ENCODE measurements at regions not wholly inside any gene's neighbourhood (a gene's known extent, or its start where the extent isn't known, plus 50 kb on each side); places are given as distances from the start of the nearest gene placed in this dataset.
"Not testable (repeated sequence)": the region's sequence is repeated elsewhere in the genome, so short reads cannot be mapped to it uniquely, and the experiment has no call there.

GRCh38 chr10:29733323-29733722 is 98.6 kb upstream of the SVIL start:
- H3K9me3 Mint-ChIP-seq = no peaks in the 10 kb centered on the region
- H3K27me3 Mint-ChIP-seq (ENCODE audit: low read depth) = peaks cover 20% of the 10 kb centered on the region
- DNase-seq (ENCODE audit: low spot score) = no peak
- H3K4me1 Mint-ChIP-seq (ENCODE audit: low read depth) = peaks cover 12% of the 10 kb centered on the region
- no peak overlapping the region for H3K4me3 Mint-ChIP-seq (ENCODE audit: low read depth)
- intact Hi-C loops (cut with micrococcal nuclease) = no loop called here
- H3K36me3 Mint-ChIP-seq (ENCODE audit: low read depth) = peaks cover 9% of the 10 kb centered on the region
- H3K27ac Mint-ChIP-seq = no peak overlapping the region

- Mint-ChIP-seq H3K36me3 (ENCODE audit: low read depth) (peaks cover 9% of the 10 kb centered on the region), H3K27ac (no peak overlapping the region), H3K4me3 (ENCODE audit: low read depth) (no peak overlapping the region), H3K4me1 (ENCODE audit: low read depth) (peaks cover 12% of the 10 kb centered on the region), H3K9me3 (no peaks in the 10 kb centered on the region), H3K27me3 (ENCODE audit: low read depth) (peaks cover 19% of the 10 kb centered on the region)
- intact Hi-C loops (cut with micrococcal nuclease) = no loop called here
- no peak for DNase-seq (ENCODE audit: low spot score)
Observed at GRCh38 chr10:29732918-29733317, 98.1 kb upstream of the SVIL start.

DNA sequence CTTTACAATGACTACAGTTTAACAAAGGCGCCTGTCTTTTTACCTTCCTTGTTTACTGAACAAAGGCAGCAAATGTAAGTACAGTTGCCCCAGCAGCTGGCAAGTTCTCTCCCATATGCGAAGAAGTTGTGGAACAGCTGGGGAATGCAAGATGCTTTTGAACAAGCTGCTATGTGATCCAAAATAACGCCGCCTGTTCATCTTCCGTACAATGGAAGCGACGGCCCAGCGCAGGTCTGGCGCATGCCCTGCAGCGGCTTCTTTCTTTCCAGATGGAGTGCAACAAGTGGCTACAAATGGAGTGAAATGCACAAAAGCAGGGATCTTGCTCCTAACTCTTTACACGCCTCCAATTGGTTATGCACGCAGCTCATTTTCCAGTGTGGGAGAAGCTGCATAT is 97.0 kb upstream of the SVIL start:
- H3K27ac Mint-ChIP-seq = no peak overlapping the region
- H3K27me3 Mint-ChIP-seq (ENCODE audit: low read depth) = peaks cover 9% of the 10 kb centered on the region
- H3K4me3 Mint-ChIP-seq (ENCODE audit: low read depth) = no peak overlapping the region
- intact Hi-C loops (cut with micrococcal nuclease) = no loop called here
- peaks cover 8% of the 10 kb centered on the region for H3K4me1 Mint-ChIP-seq (ENCODE audit: low read depth)
- H3K36me3 Mint-ChIP-seq (ENCODE audit: low read depth) = peaks cover 9% of the 10 kb centered on the region
- DNase-seq (ENCODE audit: low spot score) = no peak
- no peaks in the 10 kb centered on the region for H3K9me3 Mint-ChIP-seq

- intact Hi-C loops (cut with micrococcal nuclease) = no loop called here
- DNase-seq (ENCODE audit: low spot score) = no peak
- no peak overlapping the region for H3K4me3 Mint-ChIP-seq (ENCODE audit: low read depth)
- H3K36me3 Mint-ChIP-seq (ENCODE audit: low read depth) = peaks cover 9% of the 10 kb centered on the region
- H3K27ac Mint-ChIP-seq = no peak overlapping the region
- H3K27me3 Mint-ChIP-seq (ENCODE audit: low read depth) = peaks cover 9% of the 10 kb centered on the region
- H3K9me3 Mint-ChIP-seq = no peaks in the 10 kb centered on the region
- peaks cover 8% of the 10 kb centered on the region for H3K4me1 Mint-ChIP-seq (ENCODE audit: low read depth)
Observed at GRCh38 chr10:29730969-29731368, 96.2 kb upstream of the SVIL start.

- H3K4me3 Mint-ChIP-seq (ENCODE audit: low read depth) = no peak overlapping the region
- no peak overlapping the region for H3K27ac Mint-ChIP-seq
- no peaks in the 10 kb centered on the region for H3K9me3 Mint-ChIP-seq
- peaks cover 9% of the 10 kb centered on the region for H3K27me3 Mint-ChIP-seq (ENCODE audit: low read depth)
- peaks cover 9% of the 10 kb centered on the region for H3K36me3 Mint-ChIP-seq (ENCODE audit: low read depth)
- no peak for DNase-seq (ENCODE audit: low spot score)
- intact Hi-C loops (cut with micrococcal nuclease) = no loop called here
- H3K4me1 Mint-ChIP-seq (ENCODE audit: low read depth) = peaks cover 8% of the 10 kb centered on the region
Observed at GRCh38 chr10:29730458-29730857, 95.7 kb upstream of the SVIL start.

GRCh38 chr10:29728541-29729049 is 93.8 kb upstream of the SVIL start:
- Mint-ChIP-seq H3K4me3 (ENCODE audit: low read depth) (no peak overlapping the region), H3K27me3 (ENCODE audit: low read depth) (peaks cover 3% of the 10 kb centered on the region), H3K27ac (no peak overlapping the region), H3K4me1 (ENCODE audit: low read depth) (peaks cover 4% of the 10 kb centered on the region), H3K36me3 (ENCODE audit: low read depth) (peaks cover 9% of the 10 kb centered on the region), H3K9me3 (no peaks in the 10 kb centered on the region)
- intact Hi-C loops (cut with micrococcal nuclease) = no loop called here
- no peak for DNase-seq (ENCODE audit: low spot score)

- H3K4me3 Mint-ChIP-seq (ENCODE audit: low read depth); H3K27ac Mint-ChIP-seq; intact Hi-C loops (cut with micrococcal nuclease); H3K4me1 Mint-ChIP-seq (ENCODE audit: low read depth); H3K27me3 Mint-ChIP-seq (ENCODE audit: low read depth); H3K9me3 Mint-ChIP-seq; DNase-seq (ENCODE audit: low spot score): not testable (repeated sequence)
- peaks cover 12% of the 10 kb centered on the region for H3K36me3 Mint-ChIP-seq (ENCODE audit: low read depth)
Observed at GRCh38 chr10:29725927-29726326, 91.2 kb upstream of the SVIL start.

- Mint-ChIP-seq H3K36me3 (ENCODE audit: low read depth) (peaks cover 10% of the 10 kb centered on the region), H3K27ac (no peak overlapping the region), H3K4me1 (ENCODE audit: low read depth) (peaks cover 4% of the 10 kb centered on the region), H3K27me3 (ENCODE audit: low read depth) (no peaks in the 10 kb centered on the region), H3K9me3 (peaks cover 13% of the 10 kb centered on the region), H3K4me3 (ENCODE audit: low read depth) (no peak overlapping the region)
- intact Hi-C loops (cut with micrococcal nuclease) = no loop called here
- DNase-seq (ENCODE audit: low spot score) = no peak
Observed at GRCh38 chr10:29725133-29725720, 90.5 kb upstream of the SVIL start.

DNA sequence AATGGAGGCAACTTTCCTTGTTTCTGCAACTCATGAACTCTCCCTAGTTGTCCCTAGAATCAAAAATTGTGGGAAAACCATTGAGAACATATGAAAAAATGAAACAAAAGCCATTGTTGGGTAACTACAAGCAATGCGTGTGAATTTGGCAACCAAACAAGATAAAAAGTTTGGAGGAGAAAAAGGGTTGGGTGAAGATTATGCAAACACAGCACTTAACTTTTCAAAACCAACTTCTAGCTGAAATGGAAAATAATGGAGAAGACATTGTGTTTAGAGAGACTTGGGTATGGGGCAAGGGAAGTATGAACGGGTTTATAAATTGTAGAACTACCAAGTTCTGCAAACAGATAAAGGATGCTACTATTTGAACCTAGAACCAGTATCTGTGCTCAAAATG is 89.0 kb upstream of the SVIL start:
- no peak for DNase-seq (ENCODE audit: low spot score)
- H3K4me1 Mint-ChIP-seq (ENCODE audit: low read depth) = peaks cover 4% of the 10 kb centered on the region
- peaks cover 9% of the 10 kb centered on the region for H3K36me3 Mint-ChIP-seq (ENCODE audit: low read depth)
- H3K27ac Mint-ChIP-seq = no peak overlapping the region
- no peaks in the 10 kb centered on the region for H3K27me3 Mint-ChIP-seq (ENCODE audit: low read depth)
- peaks cover 28% of the 10 kb centered on the region for H3K9me3 Mint-ChIP-seq
- no peak overlapping the region for H3K4me3 Mint-ChIP-seq (ENCODE audit: low read depth)
- intact Hi-C loops (cut with micrococcal nuclease) = no loop called here

DNA sequence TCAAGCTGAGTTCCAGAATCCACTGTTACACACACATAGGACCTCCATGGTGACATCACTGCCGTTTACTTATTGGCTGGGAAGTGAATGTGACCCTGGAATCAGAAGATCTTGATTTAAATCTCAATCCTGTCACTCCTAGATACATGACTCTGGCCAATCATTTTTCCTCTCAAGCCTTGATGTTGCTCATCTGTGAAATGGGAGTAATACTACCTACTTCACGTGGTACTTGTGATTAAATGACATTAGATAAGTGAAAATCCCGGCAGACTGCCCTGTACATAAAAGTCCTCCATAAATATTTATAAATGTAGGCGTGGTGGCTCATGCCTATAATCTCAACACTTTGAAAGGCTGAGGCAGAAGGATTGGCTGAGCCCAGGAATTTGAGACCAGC is 88.0 kb upstream of the SVIL start:
- intact Hi-C loops (cut with micrococcal nuclease) = no loop called here
- Mint-ChIP-seq H3K27ac (no peak overlapping the region), H3K4me3 (ENCODE audit: low read depth) (no peak overlapping the region), H3K36me3 (ENCODE audit: low read depth) (peaks cover 13% of the 10 kb centered on the region), H3K9me3 (peaks cover 28% of the 10 kb centered on the region), H3K27me3 (ENCODE audit: low read depth) (no peaks in the 10 kb centered on the region), H3K4me1 (ENCODE audit: low read depth) (peaks cover 4% of the 10 kb centered on the region)
- no peak for DNase-seq (ENCODE audit: low spot score)

- Mint-ChIP-seq H3K9me3 (peaks cover 34% of the 10 kb centered on the region), H3K27ac (no peak overlapping the region), H3K36me3 (ENCODE audit: low read depth) (peaks cover 16% of the 10 kb centered on the region), H3K27me3 (ENCODE audit: low read depth) (no peaks in the 10 kb centered on the region), H3K4me3 (ENCODE audit: low read depth) (no peak overlapping the region), H3K4me1 (ENCODE audit: low read depth) (peaks cover 5% of the 10 kb centered on the region)
- intact Hi-C loops (cut with micrococcal nuclease) = no loop called here
- no peak for DNase-seq (ENCODE audit: low spot score)
Observed at GRCh38 chr10:29720149-29720548, 85.4 kb upstream of the SVIL start.

GRCh38 chr10:29719281-29719675 is 84.5 kb upstream of the SVIL start:
- no peak overlapping the region for H3K27ac Mint-ChIP-seq
- DNase-seq (ENCODE audit: low spot score) = no peak
- peaks cover 16% of the 10 kb centered on the region for H3K36me3 Mint-ChIP-seq (ENCODE audit: low read depth)
- peaks cover 5% of the 10 kb centered on the region for H3K4me1 Mint-ChIP-seq (ENCODE audit: low read depth)
- intact Hi-C loops (cut with micrococcal nuclease) = no loop called here
- H3K9me3 Mint-ChIP-seq = peaks cover 34% of the 10 kb centered on the region
- H3K4me3 Mint-ChIP-seq (ENCODE audit: low read depth) = no peak overlapping the region
- H3K27me3 Mint-ChIP-seq (ENCODE audit: low read depth) = no peaks in the 10 kb centered on the region

GRCh38 chr10:29715296-29715695 is 80.5 kb upstream of the SVIL start:
- Mint-ChIP-seq H3K9me3 (peaks cover 21% of the 10 kb centered on the region), H3K27ac (no peak overlapping the region), H3K4me1 (ENCODE audit: low read depth) (peaks cover 3% of the 10 kb centered on the region), H3K4me3 (ENCODE audit: low read depth) (no peak overlapping the region), H3K36me3 (ENCODE audit: low read depth) (peaks cover 13% of the 10 kb centered on the region), H3K27me3 (ENCODE audit: low read depth) (no peaks in the 10 kb centered on the region)
- no peak for DNase-seq (ENCODE audit: low spot score)
- intact Hi-C loops (cut with micrococcal nuclease) = no loop called here
